DND-41 (cell line): ENCODE measurements at regions not wholly inside any gene's neighbourhood (a gene's known extent, or its start where the extent isn't known, plus 50 kb on each side); places are given as distances from the start of the nearest gene placed in this dataset.

Source experiments
- ATAC-seq: fragments of 200-7000 bp; cut with Tn5 transposase; 3 replicates; pipeline ENCODE4 v1.9.1; 2021; ENCODE audit warnings: low read depth; ENCODE audit not compliant: insufficient read depth
- DNase-seq: peaks from one replicate; pipeline ENCODE4 v3.0.0-alpha.2; 2020
- H2AFZ ChIP-seq: 2 replicates; pipeline ENCODE4 v1.6.0; 2012; ENCODE audit warnings: low read depth, low read length
- H3K27ac ChIP-seq: 2 replicates; pipeline ENCODE4 v1.5.1; 2012; ENCODE audit warnings: low read length, inconsistent platforms
- H3K27me3 ChIP-seq: fragments of 200-600 bp; sonication (generic); 2 replicates; pipeline ENCODE4 v1.6.0; 2012; ENCODE audit warnings: low read length, mild to moderate bottlenecking, inconsistent platforms; ENCODE audit not compliant: insufficient read depth, poor library complexity
- H3K36me3 ChIP-seq: 2 replicates; pipeline ENCODE4 v1.5.1; 2012; ENCODE audit warnings: low read length, inconsistent platforms; ENCODE audit not compliant: insufficient read depth
- H3K4me1 ChIP-seq: 2 replicates; pipeline ENCODE4 v1.5.1; 2012; ENCODE audit warnings: mild to moderate bottlenecking, low read length; ENCODE audit not compliant: insufficient read depth
- H3K4me2 ChIP-seq: 2 replicates; pipeline ENCODE4 v1.6.0; 2012; ENCODE audit warnings: mild to moderate bottlenecking, moderate library complexity, low read length, inconsistent platforms; ENCODE audit not compliant: insufficient read depth
- H3K4me3 ChIP-seq, 2 experiments: fragments of 200-600 bp in 1 of 2; shearing (Covaris generic) in 1 of 2; 2 replicates each; pipeline ENCODE4 v1.5.1; 2012 to 2016; ENCODE audit warnings: inconsistent platforms in 2 of 2, low read length in 2 of 2, mild to moderate bottlenecking in 2 of 2, low read depth in 1 of 2, moderate library complexity in 1 of 2
- H3K79me2 ChIP-seq: 2 replicates; pipeline ENCODE4 v1.6.0; 2012; ENCODE audit warnings: low read length, inconsistent platforms; ENCODE audit not compliant: insufficient read depth
- H3K9ac ChIP-seq: 2 replicates; pipeline ENCODE4 v1.6.0; 2012; ENCODE audit warnings: low read depth, mild to moderate bottlenecking, inconsistent platforms, low read length, moderate library complexity
- H3K9me3 ChIP-seq: 2 replicates; pipeline ENCODE4 v1.5.1; 2012; ENCODE audit warnings: low read length, moderate library complexity, mild to moderate bottlenecking, inconsistent platforms; ENCODE audit not compliant: insufficient read depth, severe bottlenecking
- H4K20me1 ChIP-seq: 2 replicates; pipeline ENCODE4 v1.6.0; 2012; ENCODE audit warnings: low read length; ENCODE audit not compliant: insufficient read depth
- CTCF ChIP-seq: IDR thresholded peaks from 2 replicates; pipeline ENCODE4 v1.5.1; 2012; ENCODE audit warnings: borderline replicate concordance, low read length, moderate library complexity, mild to moderate bottlenecking; ENCODE audit not compliant: poor library complexity, severe bottlenecking; ENCODE audit errors: extremely low read depth
- EZH2 ChIP-seq: IDR thresholded peaks from 3 replicates; pipeline ENCODE4 v1.6.1; 2012; ENCODE audit warnings: borderline replicate concordance, low read depth, mild to moderate bottlenecking, moderate library complexity, low read length, inconsistent platforms; ENCODE audit not compliant: severe bottlenecking

- Histone ChIP-seq H3K4me3 (no peak overlapping the region), H3K4me2 (no peak overlapping the region), H3K27me3 (no peaks in the 10 kb centered on the region), H3K9ac (no peak overlapping the region), H3K36me3 (no peaks in the 10 kb centered on the region), H3K4me1 (no peaks in the 10 kb centered on the region), H3K79me2 (no peaks in the 10 kb centered on the region), H2AFZ (no peak overlapping the region), H3K9me3 (no peaks in the 10 kb centered on the region), H3K27ac (no peak overlapping the region), H4K20me1 (no peaks in the 10 kb centered on the region)
- DNase-seq (no peak), ATAC-seq (no peak)
- TF ChIP-seq EZH2 (no peak), CTCF (no peak)
Observed at GRCh38 chrX:6961286-6962005, 186.1 kb upstream of the STS start.

- no peaks in the 10 kb centered on the region for H3K9me3 ChIP-seq
- H2AFZ ChIP-seq = no peak overlapping the region
- no peaks in the 10 kb centered on the region for H3K79me2 ChIP-seq
- TF ChIP-seq EZH2 (no peak), CTCF (no peak)
- H3K4me3 ChIP-seq = no peak overlapping the region
- no peak overlapping the region for H3K9ac ChIP-seq
- H3K27ac ChIP-seq = no peak overlapping the region
- no peak overlapping the region for H3K4me2 ChIP-seq
- no peaks in the 10 kb centered on the region for H3K36me3 ChIP-seq
- H3K4me1 ChIP-seq = no peaks in the 10 kb centered on the region
- H3K27me3 ChIP-seq = no peaks in the 10 kb centered on the region
- ATAC-seq = no peak
- no peaks in the 10 kb centered on the region for H4K20me1 ChIP-seq
- DNase-seq = no peak
Observed at GRCh38 chrX:6959006-6959405, 188.5 kb upstream of the STS start.

GRCh38 chrX:6954836-6955235, 192.7 kb upstream of the STS start:
- Histone ChIP-seq H3K4me3 (no peak overlapping the region), H3K9ac (no peak overlapping the region), H3K36me3 (no peaks in the 10 kb centered on the region), H3K79me2 (no peaks in the 10 kb centered on the region), H2AFZ (no peak overlapping the region), H3K9me3 (peaks cover 6% of the 10 kb centered on the region), H3K27ac (no peak overlapping the region), H3K4me1 (no peaks in the 10 kb centered on the region), H3K4me2 (no peak overlapping the region), H4K20me1 (no peaks in the 10 kb centered on the region), H3K27me3 (no peaks in the 10 kb centered on the region)
- TF ChIP-seq EZH2 (no peak), CTCF (no peak)
- ATAC-seq (no peak), DNase-seq (no peak)
